ENCODE measurements at regions not wholly inside any gene's neighbourhood (a gene's known extent, or its start where the extent isn't known, plus 50 kb on each side); places are given as distances from the start of the nearest gene placed in this dataset.

GRCh38 chr4:52366621-52367020 is 292.5 kb downstream of the USP46 start:
- dilution Hi-C loops (cut with MboI; ENCODE audit: extremely low pct_ligation_motif_present, low sequenced_read_pairs): no loop called here

More at GRCh38 chr4:52366621-52367020, 292.5 kb downstream of the USP46 start:
- ChIA-PET POLR2A (no interaction called here), CTCF (interaction anchor here (1.3 kb wide), 1 partner anchor 9 kb away, joined by 4 read pairs; no protein-coding TSS in a partner anchor)
- BruUV-seq (replicated peaks): no TSS peak
- Histone ChIP-seq H3K4me2 (ENCODE audit: insufficient read depth, low read length) (no peak overlapping the region), H3K9ac (replicated peaks; ENCODE audit: extremely low read depth, insufficient read depth, low read length) (no peak overlapping the region), H3K4me3 (replicated peaks in 1 of 3; ENCODE audit: insufficient read depth in 1 of 3, low read depth in 1 of 3, low read length in 3 of 3) (no peak overlapping the region), H3K9me3 (replicated peaks; ENCODE audit: control insufficient read depth, insufficient read depth, low read length) (no peaks in the 10 kb centered on the region), H3K4me1 (ENCODE audit: control insufficient read depth, extremely low read depth, insufficient read depth, low read length) (no peaks in the 10 kb centered on the region), H3K36me3 (ENCODE audit: control insufficient read depth in 2 of 2, extremely low read depth in 1 of 2, insufficient read depth in 2 of 2, low read length in 2 of 2) (no peaks in the 10 kb centered on the region), H3K79me2 (ENCODE audit: control insufficient read depth, insufficient read depth, low read length) (no peaks in the 10 kb centered on the region), H3K9me1 (replicated peaks; ENCODE audit: control insufficient read depth, extremely low read depth, insufficient read depth, low read length) (no peaks in the 10 kb centered on the region), H2AFZ (ENCODE audit: low read depth, low read length) (no peak overlapping the region), H3K27ac (ENCODE audit: insufficient read depth, low read depth, low read length) (no peak overlapping the region), H4K20me1 (replicated peaks; ENCODE audit: control insufficient read depth, extremely low read depth, insufficient read depth, low read length) (no peaks in the 10 kb centered on the region), H3K27me3 (ENCODE audit: control insufficient read depth in 2 of 2, insufficient read depth in 2 of 2, low read length in 2 of 2) (peaks cover 0 to 2% of the 10 kb centered on the region in 2 experiments)
- DNase-seq (ENCODE audit: low read depth, low spot score): no peak
- TF ChIP-seq JUN (IDR thresholded peaks at IDR 0.05; ENCODE audit: borderline replicate concordance, insufficient read depth, insufficient read length, low read depth) (no peak), GATA2 (IDR thresholded peaks at IDR 0.05; ENCODE audit: insufficient read depth, insufficient read length, low read depth, low read length) (no peak), MAX (IDR thresholded peaks at IDR 0.05; ENCODE audit: insufficient read depth, insufficient read length) (no peak), FOS (IDR thresholded peaks at IDR 0.05; ENCODE audit: borderline replicate concordance, insufficient read depth, low read length) (no peak), CTCF (IDR thresholded peaks at IDR 0.05; ENCODE audit: extremely low read depth in 1 of 2, insufficient read depth in 1 of 2, low read depth in 1 of 2, low read length in 2 of 2) (no peak), MYC (IDR thresholded peaks at IDR 0.05; ENCODE audit: low read depth, low read length) (no peak), POLR2A (IDR thresholded peaks at IDR 0.05; ENCODE audit: low read depth, low read length) (no peak), POLR2AphosphoS5 (IDR thresholded peaks at IDR 0.05; ENCODE audit: insufficient read depth, low read depth, low read length) (no peak), EZH2 (IDR thresholded peaks at IDR 0.05; ENCODE audit: borderline replicate concordance, low read depth, low read length, severe bottlenecking) (no peak)
- FAIRE-seq: no peak
- intact Hi-C loops (cut with micrococcal nuclease): no loop called here
